ENCODE measurements at regions not wholly inside any gene's neighbourhood (a gene's known extent, or its start where the extent isn't known, plus 50 kb on each side); places are given as distances from the start of the nearest gene placed in this dataset.
A peak's percentile ranks its signal among the peaks of the same experiment; 100 is the strongest.
"Not testable (repeated sequence)": the region's sequence is repeated elsewhere in the genome, so short reads cannot be mapped to it uniquely, and the experiment has no call there.

GRCh38 chr3:155995525-155996370 is 124.6 kb upstream of the KCNAB1 start:
- DNase-seq = no peak

GRCh38 chr3:155996882-155997281 is 123.5 kb upstream of the KCNAB1 start:
- no peak for DNase-seq

- not testable (repeated sequence) for DNase-seq
These were observed 122.2 kb upstream of the KCNAB1 start for GRCh38 chr3:155998173-155998572.

GRCh38 chr3:156005736-156006135 is 114.6 kb upstream of the KCNAB1 start:
- DNase-seq = no peak

GRCh38 chr3:156010829-156011228 is 109.5 kb upstream of the KCNAB1 start:
- DNase-seq = peak in 1 of 2 donors; percentile 33

- no peak for DNase-seq
These were observed 105.9 kb upstream of the KCNAB1 start for GRCh38 chr3:156014489-156014888.

- no peak for DNase-seq
These were observed 103.5 kb upstream of the KCNAB1 start for GRCh38 chr3:156016902-156017301.

- DNase-seq = no peak
These were observed 102.9 kb upstream of the KCNAB1 start for GRCh38 chr3:156017352-156018030.

GRCh38 chr3:156024904-156025533 is 95.4 kb upstream of the KCNAB1 start:
- no peak for DNase-seq

- no peak for DNase-seq
These were observed 91.2 kb upstream of the KCNAB1 start for GRCh38 chr3:156029208-156029607.

GRCh38 chr3:156030723-156031122 is 89.7 kb upstream of the KCNAB1 start:
- no peak for DNase-seq

GRCh38 chr3:156033428-156033827 is 87.0 kb upstream of the KCNAB1 start:
- no peak for DNase-seq

- no peak for DNase-seq
These were observed 85.2 kb upstream of the KCNAB1 start for GRCh38 chr3:156035158-156035557.

GRCh38 chr3:156036258-156037053 is 83.9 kb upstream of the KCNAB1 start:
- DNase-seq = no peak

GRCh38 chr3:156037356-156037755 is 83.0 kb upstream of the KCNAB1 start:
- DNase-seq = peak in 1 of 2 donors; percentile 48

GRCh38 chr3:156038869-156039268 is 81.5 kb upstream of the KCNAB1 start:
- DNase-seq = no peak

- no peak for DNase-seq
These were observed 80.3 kb upstream of the KCNAB1 start for GRCh38 chr3:156040041-156040440.

- not testable (repeated sequence) for DNase-seq
These were observed 79.0 kb upstream of the KCNAB1 start for GRCh38 chr3:156041216-156041841.

GRCh38 chr3:156041856-156042255 is 78.5 kb upstream of the KCNAB1 start:
- DNase-seq = not testable (repeated sequence)

- DNase-seq = not testable (repeated sequence)
These were observed 76.3 kb upstream of the KCNAB1 start for GRCh38 chr3:156043832-156044633.

GRCh38 chr3:156044634-156044975 is 75.8 kb upstream of the KCNAB1 start:
- no peak for DNase-seq

- not testable (repeated sequence) for DNase-seq
These were observed 71.9 kb upstream of the KCNAB1 start for GRCh38 chr3:156048483-156048882.
